ENCODE measurements at regions not wholly inside any gene's neighbourhood (a gene's known extent, or its start where the extent isn't known, plus 50 kb on each side); places are given as distances from the start of the nearest gene placed in this dataset.

DNA sequence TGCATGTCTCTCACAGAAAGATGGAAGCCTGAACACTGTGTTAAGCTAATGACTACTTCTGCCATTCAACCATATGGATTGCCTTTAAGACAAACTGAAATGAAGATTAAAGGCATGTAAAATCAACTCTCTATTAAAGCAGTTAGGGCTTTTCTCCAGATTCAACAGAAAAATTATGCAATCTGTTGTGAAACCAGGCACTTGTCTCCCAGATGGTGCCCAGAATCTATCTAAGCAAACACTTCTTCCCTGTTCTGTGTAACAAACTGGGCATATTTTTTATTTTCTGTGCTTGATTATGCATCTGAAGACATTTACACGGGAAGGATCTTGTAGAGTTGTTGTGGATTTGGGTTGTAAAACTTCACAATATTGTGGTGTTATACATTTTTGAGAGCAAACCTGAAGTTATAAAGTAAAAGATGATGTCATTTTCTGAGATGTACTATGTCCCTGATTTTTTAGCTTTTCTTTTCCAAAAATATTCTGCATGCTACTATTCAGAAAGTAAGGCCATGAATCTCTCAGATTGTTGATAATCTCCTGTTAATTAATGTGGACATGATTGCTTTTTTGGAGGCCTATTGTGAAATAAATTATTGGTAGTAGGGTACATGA, 1550.3 kb downstream of the CDH8 start:
- Histone ChIP-seq H3K27me3 (replicated peaks) (no peaks in the 10 kb centered on the region), H3K27ac (no peak overlapping the region), H3K36me3 (replicated peaks) (no peaks in the 10 kb centered on the region), H3K4me3 (ENCODE audit: low read depth, low read length) (no peak overlapping the region)
- no peak for DNase-seq
- in situ Hi-C loops (cut with HindIII; ENCODE audit: low pct_ligation_motif_present, low sequenced_read_pairs): no loop called here
- TF ChIP-seq, protein P1, sequence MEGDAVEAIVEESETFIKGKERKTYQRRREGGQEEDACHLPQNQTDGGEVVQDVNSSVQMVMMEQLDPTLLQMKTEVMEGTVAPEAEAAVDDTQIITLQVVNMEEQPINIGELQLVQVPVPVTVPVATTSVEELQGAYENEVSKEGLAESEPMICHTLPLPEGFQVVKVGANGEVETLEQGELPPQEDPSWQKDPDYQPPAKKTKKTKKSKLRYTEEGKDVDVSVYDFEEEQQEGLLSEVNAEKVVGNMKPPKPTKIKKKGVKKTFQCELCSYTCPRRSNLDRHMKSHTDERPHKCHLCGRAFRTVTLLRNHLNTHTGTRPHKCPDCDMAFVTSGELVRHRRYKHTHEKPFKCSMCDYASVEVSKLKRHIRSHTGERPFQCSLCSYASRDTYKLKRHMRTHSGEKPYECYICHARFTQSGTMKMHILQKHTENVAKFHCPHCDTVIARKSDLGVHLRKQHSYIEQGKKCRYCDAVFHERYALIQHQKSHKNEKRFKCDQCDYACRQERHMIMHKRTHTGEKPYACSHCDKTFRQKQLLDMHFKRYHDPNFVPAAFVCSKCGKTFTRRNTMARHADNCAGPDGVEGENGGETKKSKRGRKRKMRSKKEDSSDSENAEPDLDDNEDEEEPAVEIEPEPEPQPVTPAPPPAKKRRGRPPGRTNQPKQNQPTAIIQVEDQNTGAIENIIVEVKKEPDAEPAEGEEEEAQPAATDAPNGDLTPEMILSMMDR (IDR thresholded peaks at IDR 0.05; ENCODE audit: low read depth, low read length, missing control alignments): no peak

GRCh38 chr16:60484901-60485300, 1551.3 kb downstream of the CDH8 start:
- no peak for DNase-seq
- H3K27me3 ChIP-seq (replicated peaks): no peaks in the 10 kb centered on the region
- no peak overlapping the region for H3K27ac ChIP-seq
- TF ChIP-seq, protein P1 (IDR thresholded peaks at IDR 0.05; ENCODE audit: low read depth, low read length, missing control alignments): no peak
- in situ Hi-C loops (cut with HindIII; ENCODE audit: low pct_ligation_motif_present, low sequenced_read_pairs): no loop called here
- H3K36me3 ChIP-seq (replicated peaks): no peaks in the 10 kb centered on the region
- no peak overlapping the region for H3K4me3 ChIP-seq (ENCODE audit: low read depth, low read length)

DNA sequence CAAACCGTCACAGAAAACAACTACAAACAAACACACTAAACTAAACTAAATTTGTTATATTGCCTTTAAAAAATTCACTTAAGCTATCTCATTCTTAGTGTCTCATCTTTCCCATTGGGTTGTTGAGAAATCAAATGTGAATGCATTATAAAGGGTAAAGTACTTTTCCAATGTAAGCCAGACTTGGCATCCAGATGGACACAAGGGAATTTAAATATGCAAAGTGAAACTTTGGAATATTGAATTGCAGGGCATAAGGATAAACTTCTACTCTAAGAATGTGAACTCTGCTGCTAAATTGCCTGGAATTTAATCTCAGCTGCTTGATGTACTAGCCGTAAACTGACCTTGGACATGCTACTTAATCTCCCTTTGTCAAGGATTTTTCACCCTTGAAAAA, 1554.6 kb downstream of the CDH8 start:
- in situ Hi-C loops (cut with HindIII; ENCODE audit: low pct_ligation_motif_present, low sequenced_read_pairs): no loop called here
- H3K27me3 ChIP-seq (replicated peaks): no peaks in the 10 kb centered on the region
- H3K4me3 ChIP-seq (ENCODE audit: low read depth, low read length): no peak overlapping the region
- no peak for DNase-seq
- TF ChIP-seq, protein P1 (IDR thresholded peaks at IDR 0.05; ENCODE audit: low read depth, low read length, missing control alignments): no peak
- H3K36me3 ChIP-seq (replicated peaks): no peaks in the 10 kb centered on the region
- no peak overlapping the region for H3K27ac ChIP-seq

- Histone ChIP-seq H3K36me3 (replicated peaks) (no peaks in the 10 kb centered on the region), H3K27me3 (replicated peaks) (no peaks in the 10 kb centered on the region), H3K4me3 (ENCODE audit: low read depth, low read length) (no peak overlapping the region), H3K27ac (no peak overlapping the region)
- in situ Hi-C loops (cut with HindIII; ENCODE audit: low pct_ligation_motif_present, low sequenced_read_pairs): no loop called here
- TF ChIP-seq, protein P1 (IDR thresholded peaks at IDR 0.05; ENCODE audit: low read depth, low read length, missing control alignments): no peak
- DNase-seq: no peak
Measured at GRCh38 chr16:60478810-60479209, 1557.4 kb downstream of the CDH8 start.

DNA sequence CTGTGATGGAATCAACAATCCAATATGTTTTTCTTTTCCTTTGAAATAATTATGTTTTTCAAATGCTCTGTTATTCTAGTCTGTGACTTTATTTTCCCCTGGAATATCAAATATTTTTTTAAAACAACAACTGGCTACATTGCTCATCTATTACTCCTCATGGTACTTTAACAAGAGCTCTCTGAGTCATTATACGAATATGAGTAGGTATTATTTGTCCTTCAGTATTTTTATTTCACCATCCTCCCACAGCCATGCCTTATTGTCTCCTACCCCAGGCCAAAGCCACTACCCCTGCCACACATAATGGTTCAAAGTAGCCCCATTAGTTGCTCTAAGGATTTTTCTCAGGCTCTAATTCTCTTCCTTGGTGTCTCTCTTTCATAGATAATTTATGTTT, 1572.3 kb downstream of the CDH8 start:
- Histone ChIP-seq H3K27ac (no peak overlapping the region), H3K4me3 (ENCODE audit: low read depth, low read length) (no peak overlapping the region), H3K36me3 (replicated peaks) (no peaks in the 10 kb centered on the region), H3K27me3 (replicated peaks) (no peaks in the 10 kb centered on the region)
- no peak for DNase-seq
- in situ Hi-C loops (cut with HindIII; ENCODE audit: low pct_ligation_motif_present, low sequenced_read_pairs): no loop called here
- TF ChIP-seq, protein P1 (IDR thresholded peaks at IDR 0.05; ENCODE audit: low read depth, low read length, missing control alignments): no peak

DNA sequence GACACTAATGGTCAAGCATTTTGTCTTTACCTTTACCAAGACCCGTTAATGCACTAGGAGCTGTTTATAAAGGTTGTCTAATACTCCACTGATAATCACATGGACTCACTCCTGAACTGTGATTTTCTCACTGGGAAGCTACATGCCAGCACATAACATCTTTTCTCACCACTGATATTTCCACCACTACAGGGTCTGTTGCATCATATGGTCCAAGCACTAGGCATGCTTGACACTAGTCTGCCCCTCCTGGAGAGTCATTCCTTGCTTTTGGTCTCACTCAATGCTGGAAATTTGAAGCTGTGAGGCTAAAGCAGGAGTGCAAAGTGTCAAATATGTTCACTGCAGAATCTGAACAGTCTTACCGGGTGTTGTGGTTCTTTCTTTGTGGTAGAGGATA, 1576.8 kb downstream of the CDH8 start:
- no peak for DNase-seq
- TF ChIP-seq, protein P1 (IDR thresholded peaks at IDR 0.05; ENCODE audit: low read depth, low read length, missing control alignments): no peak
- in situ Hi-C loops (cut with HindIII; ENCODE audit: low pct_ligation_motif_present, low sequenced_read_pairs): no loop called here
- Histone ChIP-seq H3K4me3 (ENCODE audit: low read depth, low read length) (no peak overlapping the region), H3K27ac (no peak overlapping the region), H3K36me3 (replicated peaks) (no peaks in the 10 kb centered on the region), H3K27me3 (replicated peaks) (no peaks in the 10 kb centered on the region)
